CD4-positive, alpha-beta T cell treated with Interleukin-21 for 1 hour (primary cell): ENCODE measurements at regions not wholly inside any gene's neighbourhood (a gene's known extent, or its start where the extent isn't known, plus 50 kb on each side); places are given as distances from the start of the nearest gene placed in this dataset.
"Not testable (repeated sequence)": the region's sequence is repeated elsewhere in the genome, so short reads cannot be mapped to it uniquely, and the experiment has no call there.

Source experiments
- DNase-seq: peaks from one replicate; pipeline ENCODE4 v3.0.0-alpha.2; 2020

GRCh38 chr1:232335741-232336293 lies 294.1 kb downstream of the SIPA1L2 start:
- DNase-seq: no peak

DNA sequence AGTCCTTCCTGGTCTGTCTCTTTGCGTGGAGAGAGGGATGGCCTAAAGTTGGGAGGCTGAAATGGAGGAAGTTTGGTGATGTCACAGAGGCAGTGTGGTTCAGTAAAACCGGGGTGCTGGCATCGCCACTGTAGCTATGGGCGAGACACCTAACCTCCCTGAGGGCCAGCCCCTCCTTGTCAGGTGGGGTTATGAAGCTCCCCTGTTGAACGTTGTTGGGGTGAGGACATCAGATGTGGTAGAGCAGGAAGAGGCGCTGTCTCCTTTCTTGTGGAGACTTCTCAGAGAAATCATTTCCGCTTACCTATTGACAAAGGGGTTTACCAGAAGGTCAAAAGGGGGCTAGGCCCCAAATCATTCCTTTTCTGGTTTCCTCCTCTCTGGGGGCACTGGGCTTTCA lies 294.7 kb downstream of the SIPA1L2 start:
- DNase-seq: peak; percentile 44

GRCh38 chr1:232334811-232335210 lies 295.1 kb downstream of the SIPA1L2 start:
- no peak for DNase-seq

DNA sequence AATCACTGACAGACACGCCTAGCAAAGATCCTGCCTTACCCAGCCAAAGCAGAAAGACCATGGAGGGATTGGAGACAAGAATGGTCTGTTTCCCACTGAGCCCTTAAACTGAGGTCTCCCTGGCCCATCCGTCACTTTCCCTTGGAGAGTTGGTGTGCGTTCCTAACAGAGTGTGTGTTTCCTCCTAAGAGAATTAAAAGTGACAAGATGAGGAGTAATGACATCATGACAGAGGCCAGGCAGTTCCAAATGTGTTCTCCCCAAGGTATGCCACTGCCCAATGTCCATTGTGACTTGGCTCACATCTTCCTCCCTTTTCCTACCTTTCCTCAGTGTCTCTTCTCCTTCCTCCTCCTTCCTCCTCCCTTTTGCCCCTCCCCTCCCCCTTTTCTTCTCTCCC lies 295.7 kb downstream of the SIPA1L2 start:
- DNase-seq: no peak

- no peak for DNase-seq
These were observed 296.5 kb downstream of the SIPA1L2 start for GRCh38 chr1:232333419-232333767.

- not testable (repeated sequence) for DNase-seq
These were observed 297.1 kb downstream of the SIPA1L2 start for GRCh38 chr1:232332710-232333418.

- no peak for DNase-seq
These were observed 300.7 kb downstream of the SIPA1L2 start for GRCh38 chr1:232329103-232329813.

DNA sequence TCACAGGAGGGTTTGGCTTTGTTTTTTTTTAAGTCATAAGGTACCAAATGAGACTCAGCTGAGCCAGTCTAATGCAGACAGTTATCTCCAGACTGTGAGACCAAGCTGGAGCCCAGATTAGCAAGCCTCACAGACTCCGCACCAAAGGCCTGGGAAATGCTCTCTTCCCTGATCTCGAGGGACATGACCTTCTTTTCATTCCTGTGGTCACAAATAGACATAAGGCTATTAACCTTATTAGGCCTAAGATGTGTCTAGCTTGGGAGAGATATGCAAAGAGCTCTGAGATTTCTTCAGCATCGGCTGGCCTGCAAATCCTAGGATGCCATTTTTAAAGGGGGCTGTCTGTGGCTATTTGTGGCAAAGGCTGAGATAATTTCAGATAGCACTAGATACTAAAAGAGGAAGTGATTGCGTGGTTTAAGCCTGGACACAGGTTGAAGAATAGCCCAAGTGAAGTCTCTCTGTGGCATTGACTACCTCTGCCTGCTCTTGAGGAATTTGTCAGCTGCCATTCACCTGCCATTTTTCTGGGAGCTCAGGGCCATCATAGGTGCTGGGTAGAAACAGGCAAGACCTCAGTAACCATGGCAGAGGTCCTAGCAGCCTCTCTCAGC lies 301.3 kb downstream of the SIPA1L2 start:
- DNase-seq: no peak

DNA sequence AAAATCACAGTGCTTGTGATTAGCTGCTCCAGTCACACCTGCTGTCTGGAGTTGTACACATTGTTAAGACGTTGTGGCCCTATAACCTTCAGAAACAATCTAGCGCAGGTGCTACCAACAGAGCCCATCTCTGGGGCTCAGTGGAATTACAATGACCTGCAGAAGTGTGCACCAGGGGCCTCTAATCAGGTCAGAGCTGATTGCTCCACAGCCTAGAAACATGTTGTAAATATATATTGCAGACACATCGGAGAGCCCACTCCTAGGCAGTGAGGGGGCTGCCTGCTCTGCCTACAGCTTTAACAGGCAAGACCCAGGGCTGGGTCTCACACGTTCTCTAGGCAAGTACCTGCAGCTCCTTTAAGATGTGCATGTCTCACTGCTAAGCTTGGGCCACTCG lies 302.0 kb downstream of the SIPA1L2 start:
- no peak for DNase-seq

DNA sequence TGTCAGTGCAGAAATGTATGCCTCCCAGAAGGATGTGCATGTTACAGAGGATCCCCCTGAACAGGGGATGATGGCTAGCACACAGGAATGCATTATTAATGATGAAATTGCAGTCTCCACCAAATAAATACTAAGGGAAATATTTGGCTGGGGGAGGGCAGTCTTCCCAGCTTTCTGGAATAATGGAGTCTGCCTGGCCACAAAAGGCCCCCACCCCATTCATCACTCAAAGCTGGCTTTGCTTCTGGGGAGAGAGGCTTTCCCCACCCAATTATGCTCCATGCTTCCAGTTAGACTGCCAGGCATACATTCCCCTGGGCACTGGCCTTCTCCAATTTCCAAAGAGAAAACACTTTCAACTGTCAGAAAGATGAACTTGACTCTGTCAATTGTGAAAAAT lies 302.7 kb downstream of the SIPA1L2 start:
- DNase-seq: no peak

GRCh38 chr1:232322162-232322734 lies 307.7 kb downstream of the SIPA1L2 start:
- DNase-seq: no peak

DNA sequence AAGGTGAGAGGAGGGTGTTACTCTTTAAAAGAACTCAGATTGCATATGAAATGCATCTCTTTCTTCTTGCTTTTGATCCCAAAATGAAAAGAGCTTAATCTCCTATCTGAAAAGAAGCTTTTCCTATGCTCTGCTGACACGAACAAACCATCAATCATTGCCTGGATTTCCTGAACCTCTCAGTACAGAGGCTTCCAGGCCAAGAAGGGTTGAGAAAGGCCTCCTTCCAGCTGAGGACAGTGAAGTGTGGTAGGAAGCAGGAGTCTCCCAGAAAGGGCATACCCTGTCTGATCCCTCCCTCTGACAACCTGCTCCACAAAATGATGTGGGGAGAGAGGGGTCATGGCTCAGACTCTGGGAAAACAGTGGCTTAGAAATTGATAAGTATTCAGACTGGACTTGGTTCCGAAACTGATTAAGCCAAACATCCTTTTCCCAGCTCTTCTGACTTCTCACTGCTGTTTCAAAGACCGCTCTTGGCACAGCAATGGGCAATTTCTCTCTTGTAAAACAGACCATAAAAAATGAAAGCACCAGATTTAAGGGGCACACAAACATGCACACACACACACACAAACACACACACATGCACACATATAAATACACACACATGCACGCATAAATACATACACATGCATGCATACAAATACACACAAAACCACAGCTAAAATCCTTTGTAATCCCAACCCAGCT lies 310.3 kb downstream of the SIPA1L2 start:
- no peak for DNase-seq

- no peak for DNase-seq
These were observed 310.9 kb downstream of the SIPA1L2 start for GRCh38 chr1:232319072-232319471.

DNA sequence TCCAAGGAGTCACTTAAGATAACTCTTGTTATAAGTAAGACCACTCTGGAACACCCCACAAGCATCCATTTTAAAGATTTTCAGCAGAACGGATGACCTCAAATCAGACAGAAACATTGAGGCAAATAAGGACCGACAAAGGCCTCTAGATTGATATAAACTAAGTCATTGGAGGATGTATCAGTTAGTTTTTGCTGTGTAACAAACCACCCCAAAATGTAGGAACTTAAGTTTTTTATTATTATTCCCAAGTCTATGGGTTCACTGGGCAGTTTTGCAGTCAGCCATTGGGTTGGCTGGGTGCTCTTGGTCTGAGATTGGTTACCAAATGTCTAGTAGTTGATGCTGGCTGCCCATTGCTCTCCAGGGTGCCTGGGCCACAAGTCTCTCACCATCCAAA lies 311.8 kb downstream of the SIPA1L2 start:
- DNase-seq: no peak

- DNase-seq: no peak
These were observed 312.6 kb downstream of the SIPA1L2 start for GRCh38 chr1:232317350-232317749.

GRCh38 chr1:232316864-232317263 lies 313.1 kb downstream of the SIPA1L2 start:
- DNase-seq: no peak

DNA sequence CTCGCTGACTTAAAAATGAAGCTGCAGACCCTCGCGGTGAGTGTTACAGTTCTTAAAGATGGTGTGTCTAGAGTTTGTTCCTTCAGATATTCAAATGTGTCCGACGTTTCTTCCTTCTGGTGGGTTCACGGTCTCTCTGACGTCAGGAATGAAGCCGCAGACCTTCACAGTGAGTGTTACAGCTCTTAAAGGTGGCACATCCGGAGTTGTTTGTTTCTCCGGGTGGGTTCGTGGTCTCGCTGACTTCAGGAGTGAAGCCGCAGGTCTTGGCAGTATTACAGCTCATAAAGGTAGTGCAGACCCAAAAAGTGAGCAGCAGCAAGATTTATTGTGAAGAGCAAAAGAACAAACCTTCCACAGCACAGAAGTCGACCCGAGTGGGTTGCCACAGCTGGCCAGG lies 316.1 kb downstream of the SIPA1L2 start:
- not testable (repeated sequence) for DNase-seq

DNA sequence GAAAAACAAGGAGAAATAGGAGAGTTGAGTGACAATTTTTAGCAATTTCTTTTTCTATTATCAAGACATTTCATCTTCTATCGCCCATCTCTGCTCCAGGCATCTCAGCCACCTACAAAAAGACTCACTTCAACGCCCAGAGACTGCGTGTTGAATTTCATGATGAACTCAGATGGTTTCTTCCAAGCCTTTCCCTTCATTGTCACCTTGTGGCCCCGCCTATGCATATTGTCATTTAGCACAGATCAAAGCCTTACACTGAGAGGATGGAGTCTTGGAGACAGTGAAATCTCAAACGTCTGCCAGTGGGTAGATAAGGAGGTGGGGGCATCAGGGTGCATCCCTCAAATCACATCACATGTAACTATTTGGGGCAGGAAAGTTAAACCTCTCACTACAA lies 319.4 kb downstream of the SIPA1L2 start:
- DNase-seq: no peak

DNA sequence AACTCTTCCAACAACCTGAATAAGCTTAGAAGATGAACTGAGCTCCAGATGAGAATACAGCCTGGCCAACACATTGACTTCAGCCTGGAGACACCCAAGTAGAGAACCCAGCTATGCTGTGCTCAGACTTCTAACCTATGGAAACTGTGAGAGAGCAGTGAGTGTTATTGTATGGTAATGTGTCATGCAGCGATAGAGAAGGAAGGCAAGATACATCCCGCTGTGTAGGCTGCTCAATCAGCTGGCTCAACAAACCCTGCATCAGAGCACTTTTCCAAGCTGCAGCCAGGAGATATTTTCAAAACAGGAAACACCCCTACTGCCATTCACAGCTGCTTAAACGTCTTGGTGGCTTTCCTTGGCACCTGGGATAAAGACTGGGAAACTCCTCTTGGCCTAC lies 321.3 kb downstream of the SIPA1L2 start:
- no peak for DNase-seq

GRCh38 chr1:232307296-232308017 lies 322.5 kb downstream of the SIPA1L2 start:
- DNase-seq: no peak

GRCh38 chr1:232306269-232306961 lies 323.5 kb downstream of the SIPA1L2 start:
- no peak for DNase-seq

DNA sequence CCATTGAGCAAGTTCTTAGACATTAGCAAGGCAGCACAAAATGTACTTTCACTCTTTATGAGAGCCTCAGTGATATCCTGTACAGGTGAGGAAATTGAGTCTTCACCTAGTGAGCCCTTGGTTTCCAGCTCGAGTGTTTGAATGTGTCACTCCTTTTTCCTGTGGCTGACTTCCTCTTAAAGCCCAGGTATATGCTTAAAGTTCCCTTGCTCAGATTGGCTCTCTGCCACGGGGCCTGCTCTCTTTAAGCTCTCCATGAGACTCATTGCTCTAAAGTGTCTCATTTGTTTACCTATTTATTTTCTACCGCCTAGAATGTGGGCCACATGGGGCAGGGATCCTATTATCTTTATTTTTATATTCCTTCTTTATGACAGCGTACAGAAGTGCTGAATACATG lies 324.9 kb downstream of the SIPA1L2 start:
- DNase-seq: no peak
